GM19324 (cell line): ENCODE measurements at regions not wholly inside any gene's neighbourhood (a gene's known extent, or its start where the extent isn't known, plus 50 kb on each side); places are given as distances from the start of the nearest gene placed in this dataset.
"Not testable (repeated sequence)": the region's sequence is repeated elsewhere in the genome, so short reads cannot be mapped to it uniquely, and the experiment has no call there.

Experiments used
- ATAC-seq: cut with Tn5 transposase; IDR thresholded peaks from one replicate; pipeline ENCODE4 v1.9.1; 2021; ENCODE audit warnings: mild to moderate bottlenecking, moderate library complexity; ENCODE audit not compliant: unreplicated experiment, low FRiP score

DNA sequence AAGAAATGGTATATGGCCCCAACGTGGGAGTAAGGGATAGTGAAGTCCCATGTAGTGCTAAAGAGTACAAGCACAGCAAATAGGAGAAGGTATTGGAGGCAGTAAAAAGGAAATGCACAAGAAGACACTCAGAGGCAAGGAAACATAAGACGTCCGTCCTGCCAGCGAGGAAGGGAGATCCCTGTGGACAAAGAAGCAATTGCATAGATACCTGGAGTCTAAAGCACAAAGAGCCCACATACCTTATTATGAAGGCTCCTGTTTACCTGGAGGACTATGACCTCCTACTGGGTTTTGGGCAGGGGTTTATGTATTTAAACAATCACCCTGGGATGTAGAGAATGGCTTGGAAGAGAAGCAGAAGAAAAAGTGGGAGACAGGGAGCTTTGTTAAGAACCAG lies 341.2 kb upstream of the DCN start:
- no peak for ATAC-seq

DNA sequence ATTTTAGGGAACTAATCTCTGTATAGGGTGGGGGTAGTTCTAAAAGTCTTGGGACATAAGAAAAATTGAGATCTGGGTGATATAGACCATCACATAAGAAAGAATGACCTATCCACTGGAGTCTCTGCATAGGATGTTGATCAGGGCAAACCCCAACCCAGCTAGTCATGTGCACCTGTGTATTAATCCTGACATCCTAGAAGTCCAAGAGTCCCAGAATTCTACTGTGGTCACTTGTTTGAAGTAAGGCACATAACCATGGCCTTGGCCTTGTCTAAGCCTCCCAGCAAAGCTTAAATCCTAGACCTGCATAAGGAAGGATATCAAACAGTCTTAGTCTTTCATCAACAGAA lies 334.1 kb upstream of the DCN start:
- no peak for ATAC-seq

DNA sequence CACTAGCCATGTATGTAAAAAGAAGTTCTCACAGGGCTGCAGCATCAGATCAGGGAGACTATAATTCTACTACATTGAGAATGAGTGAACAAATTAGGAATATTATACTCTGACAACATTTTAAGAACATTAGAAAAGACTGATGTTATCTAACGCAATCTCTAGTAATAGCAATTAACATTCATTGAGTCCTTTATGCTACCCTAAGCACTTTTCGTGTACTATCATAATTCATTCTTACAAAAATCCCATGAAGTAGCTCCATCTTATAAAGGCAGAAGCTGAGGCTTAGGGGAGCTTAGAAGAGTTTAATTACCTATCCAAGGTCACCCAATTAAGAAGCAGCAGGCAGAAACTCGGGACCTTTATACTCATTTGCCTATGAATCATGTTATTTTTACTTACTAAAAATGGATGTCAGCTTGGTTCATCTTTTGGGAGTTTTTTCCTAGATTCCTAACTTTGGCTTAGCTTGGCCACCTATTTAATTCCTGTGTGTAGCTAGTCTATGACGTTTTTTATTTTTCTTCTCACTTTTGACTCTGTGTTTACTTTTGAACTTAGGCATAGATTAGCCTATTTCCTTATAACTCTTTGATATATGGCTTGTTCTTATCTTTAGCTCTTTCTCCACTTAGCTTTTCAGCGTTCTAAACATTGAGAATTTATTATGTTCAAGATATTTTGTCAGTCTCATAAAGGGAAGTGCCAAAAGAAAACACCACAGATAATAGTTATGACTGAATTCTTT lies 333.5 kb upstream of the DCN start:
- ATAC-seq = no peak

DNA sequence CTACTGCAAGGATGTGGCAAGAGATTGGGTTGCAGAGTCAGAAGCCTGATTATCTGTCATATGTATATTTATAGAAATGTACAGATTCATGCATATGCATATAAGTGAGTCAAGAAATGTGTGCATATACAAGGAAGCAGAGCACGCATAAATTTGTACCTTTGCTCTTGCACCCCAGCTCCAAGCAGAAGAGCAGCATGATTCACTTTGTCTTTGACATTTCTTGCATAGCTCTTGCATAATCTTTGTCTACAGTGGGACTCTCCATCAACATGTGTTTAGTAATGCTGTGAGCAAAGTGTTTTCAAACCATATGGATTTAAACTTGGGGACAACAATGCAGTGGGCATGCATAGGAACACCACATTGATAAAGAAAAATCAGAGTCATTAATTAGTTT lies 330.7 kb upstream of the DCN start:
- no peak for ATAC-seq

DNA sequence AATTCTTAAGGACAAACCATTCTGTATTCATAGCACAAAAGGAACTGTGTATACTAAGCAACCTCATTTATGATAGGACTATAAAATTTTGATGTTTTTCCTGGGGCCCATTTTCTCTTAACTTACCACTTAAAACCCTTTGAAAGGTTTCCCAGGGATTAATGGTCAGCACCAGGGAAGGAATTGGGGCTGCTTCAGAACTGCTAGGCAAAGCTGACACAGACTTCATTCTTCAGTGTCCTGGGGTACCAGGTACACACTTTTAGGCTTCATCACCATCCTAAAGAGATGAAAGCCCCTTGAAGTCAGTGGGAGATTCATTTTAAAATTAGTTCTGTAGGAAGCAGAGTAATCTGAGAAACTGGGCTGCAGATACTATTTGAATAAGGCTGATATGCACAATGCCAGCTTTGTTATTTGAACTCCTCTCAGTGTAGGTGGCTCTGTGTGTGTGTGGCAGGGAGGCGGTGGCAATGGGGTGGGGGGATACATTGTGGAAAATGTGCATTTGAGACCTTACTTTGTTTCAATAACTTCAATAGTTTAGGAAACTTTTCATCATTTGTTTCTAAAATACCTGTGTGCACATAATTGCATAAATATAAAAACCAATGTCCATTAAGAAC lies 329.3 kb upstream of the DCN start:
- no peak for ATAC-seq

- no peak for ATAC-seq
These were observed 325.1 kb upstream of the DCN start for GRCh38 chr12:91507754-91508153.

DNA sequence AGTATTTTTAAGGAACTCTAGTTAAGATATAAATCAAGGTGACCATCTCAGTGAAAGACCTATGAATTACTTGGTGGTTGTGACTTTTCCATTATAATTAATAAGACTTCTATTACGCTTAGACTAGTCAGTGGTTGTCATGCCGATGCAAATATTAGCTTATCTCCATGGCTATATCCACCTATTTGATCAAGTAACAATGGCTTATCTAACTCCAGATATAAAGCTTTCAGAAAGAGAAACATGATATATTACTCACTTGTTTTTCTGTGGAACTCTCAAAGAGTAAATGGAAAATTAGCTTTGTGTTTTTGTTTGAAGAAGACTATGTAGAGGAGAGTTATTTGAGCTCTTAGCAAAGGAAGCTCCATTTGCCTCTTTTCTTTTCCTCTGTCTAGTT lies 323.8 kb upstream of the DCN start:
- ATAC-seq = no peak

DNA sequence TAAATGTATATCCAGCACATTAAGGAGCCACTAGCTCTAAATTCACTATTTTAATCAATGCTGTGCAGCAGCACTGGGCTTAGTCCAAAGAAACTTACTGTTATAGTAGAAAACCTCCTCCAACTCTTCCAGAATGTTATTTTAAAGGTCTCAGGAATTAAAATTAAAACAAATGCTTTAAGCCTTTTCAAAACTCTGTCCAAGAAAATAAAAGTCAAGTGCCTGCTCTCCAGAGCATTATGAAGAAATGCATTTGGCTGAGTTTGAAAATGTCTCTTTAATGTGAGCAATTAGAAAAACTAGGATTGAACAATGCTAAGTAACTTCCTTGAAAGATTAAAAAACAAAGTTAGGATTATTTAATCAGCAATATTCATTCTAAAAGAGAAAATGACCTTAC lies 322.4 kb upstream of the DCN start:
- no peak for ATAC-seq

DNA sequence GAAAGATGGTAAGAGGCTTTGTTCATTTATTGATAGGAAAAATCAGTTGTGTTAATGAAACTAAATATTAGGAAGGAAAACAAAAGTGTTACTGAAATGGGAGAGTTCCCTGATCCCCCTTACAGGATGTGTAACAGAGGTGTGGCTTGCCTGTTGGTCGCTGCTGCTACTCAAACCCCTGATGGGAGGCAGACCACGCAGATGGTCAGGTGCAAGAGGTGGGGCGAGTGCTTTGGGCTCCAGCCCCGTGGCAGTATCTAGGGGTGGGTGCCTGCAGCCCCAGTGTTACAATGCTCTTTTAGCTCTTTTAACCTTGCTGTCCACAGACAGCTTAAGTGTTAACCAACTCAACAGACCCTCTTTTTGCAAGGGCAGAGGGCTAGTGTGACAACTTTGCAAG lies 319.6 kb upstream of the DCN start:
- ATAC-seq = no peak

DNA sequence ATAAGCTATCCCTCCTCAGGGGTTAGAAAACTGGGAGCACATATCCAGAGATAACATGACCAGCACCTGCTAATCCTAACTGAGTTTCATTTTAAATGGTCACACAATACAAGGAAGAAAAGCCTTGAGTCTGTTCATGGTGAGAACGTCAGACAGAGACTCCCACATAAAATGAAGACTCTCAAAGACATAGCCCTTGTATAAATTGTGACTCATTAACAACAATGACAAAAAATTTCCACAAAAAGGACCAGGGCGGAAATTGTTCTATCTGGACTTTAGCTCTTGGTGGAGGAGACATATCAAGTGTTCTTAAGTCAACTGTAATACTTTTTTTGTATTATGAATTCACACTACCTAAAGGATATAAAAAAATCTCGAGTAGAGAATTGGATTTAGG lies 313.7 kb upstream of the DCN start:
- no peak for ATAC-seq

GRCh38 chr12:91493308-91493707 lies 310.7 kb upstream of the DCN start:
- ATAC-seq = no peak

DNA sequence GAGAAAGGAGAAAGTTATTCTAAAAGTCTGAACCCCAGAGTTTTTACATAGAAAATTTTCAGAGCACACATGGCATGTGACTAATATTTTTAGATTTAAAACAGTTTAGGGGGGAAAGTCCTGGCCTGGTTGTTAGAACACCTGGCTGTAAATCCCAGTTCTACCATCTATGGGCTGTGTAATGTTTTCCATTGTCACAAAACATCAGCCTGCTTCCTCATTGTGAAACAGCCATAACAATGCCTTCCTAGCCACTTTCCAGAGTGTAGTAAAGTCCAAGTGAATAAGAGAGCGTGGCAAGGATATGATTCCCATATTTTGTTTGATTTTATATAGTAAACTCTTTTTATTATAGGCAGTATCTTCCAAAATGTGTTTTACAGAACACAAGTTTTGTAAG lies 310.0 kb upstream of the DCN start:
- ATAC-seq = no peak

DNA sequence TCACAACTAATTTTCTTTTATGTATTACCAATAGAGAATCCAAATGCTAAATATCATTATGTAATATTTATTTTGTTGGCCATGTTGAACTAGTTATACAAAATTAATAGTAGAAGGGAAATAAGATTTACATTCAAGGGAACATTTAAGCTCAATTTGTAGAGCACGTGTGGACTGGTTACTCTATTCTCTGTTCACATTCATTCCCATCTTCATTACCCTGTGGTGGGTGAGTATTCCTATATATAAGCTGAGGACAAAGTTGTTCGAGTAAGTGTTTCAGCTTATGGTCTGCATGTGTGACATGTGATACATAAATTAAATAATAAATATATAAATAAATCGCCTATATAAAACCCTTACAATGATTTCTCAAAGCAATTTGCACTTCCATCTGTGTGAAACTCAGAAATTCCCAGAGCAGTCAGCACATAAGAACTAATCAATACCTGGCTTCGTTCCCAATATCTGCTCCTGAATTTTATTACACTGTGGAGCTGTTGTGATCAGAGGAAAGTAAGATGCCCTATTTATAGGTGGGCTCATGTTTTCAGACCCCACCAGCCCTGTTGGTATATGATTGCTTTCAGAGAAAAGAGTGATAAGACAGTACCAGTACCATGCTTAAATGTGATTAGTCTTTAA lies 308.2 kb upstream of the DCN start:
- no peak for ATAC-seq

- ATAC-seq = no peak
These were observed 300.9 kb upstream of the DCN start for GRCh38 chr12:91483471-91483985.

DNA sequence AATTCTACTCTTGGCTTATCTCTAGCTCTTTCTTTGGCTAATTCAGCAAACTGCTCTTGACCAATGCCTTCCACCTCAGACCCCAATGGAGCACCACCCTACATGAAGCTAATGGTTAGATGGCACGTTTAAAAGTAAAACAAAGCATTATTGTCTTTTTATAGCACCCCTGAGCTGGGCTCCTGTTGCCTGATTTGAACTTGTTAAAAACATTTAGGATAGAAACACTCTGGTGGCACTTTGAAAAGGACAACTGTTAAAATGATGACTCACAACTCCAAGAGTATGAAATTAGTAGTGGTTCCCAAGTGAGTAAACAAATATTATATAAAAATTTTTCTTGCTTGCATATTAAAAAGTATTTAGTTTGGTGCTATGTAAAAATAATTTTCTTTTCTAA lies 299.6 kb upstream of the DCN start:
- ATAC-seq = no peak

DNA sequence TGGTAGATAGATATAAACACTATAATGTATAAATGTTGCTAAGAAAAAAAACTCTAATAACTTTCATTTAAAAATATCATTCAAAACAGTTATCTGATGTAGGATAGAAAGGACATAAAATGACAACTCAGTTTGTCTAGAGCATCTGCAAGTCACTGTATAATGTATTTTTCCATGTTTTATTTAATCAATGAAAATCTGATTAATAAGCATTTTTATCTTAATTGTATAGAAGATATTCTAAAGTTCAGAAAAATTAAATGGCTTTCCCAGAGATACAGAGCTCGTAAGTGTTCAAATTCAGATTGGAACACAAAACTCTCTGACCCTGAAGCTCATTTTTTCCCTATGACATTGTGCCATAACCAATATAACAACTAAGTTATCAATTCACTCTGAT lies 295.9 kb upstream of the DCN start:
- ATAC-seq = no peak

DNA sequence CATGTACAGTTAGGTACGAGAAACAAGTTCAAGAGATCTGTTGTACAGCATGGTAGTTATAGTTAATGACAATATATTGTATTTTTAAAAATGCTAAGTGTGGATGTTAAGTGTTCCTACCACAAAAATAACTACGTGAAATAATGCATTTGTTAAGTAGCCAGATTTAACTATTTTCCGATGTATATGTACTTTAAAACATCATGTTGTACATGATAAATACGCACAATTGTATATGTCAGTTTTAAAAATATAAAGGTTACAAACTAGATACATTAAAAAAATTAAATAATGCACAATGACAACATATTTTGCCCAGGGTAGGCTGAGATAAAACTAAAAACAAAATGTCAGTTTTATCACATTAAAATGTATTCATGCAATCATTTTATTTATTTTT lies 285.1 kb upstream of the DCN start:
- no peak for ATAC-seq

DNA sequence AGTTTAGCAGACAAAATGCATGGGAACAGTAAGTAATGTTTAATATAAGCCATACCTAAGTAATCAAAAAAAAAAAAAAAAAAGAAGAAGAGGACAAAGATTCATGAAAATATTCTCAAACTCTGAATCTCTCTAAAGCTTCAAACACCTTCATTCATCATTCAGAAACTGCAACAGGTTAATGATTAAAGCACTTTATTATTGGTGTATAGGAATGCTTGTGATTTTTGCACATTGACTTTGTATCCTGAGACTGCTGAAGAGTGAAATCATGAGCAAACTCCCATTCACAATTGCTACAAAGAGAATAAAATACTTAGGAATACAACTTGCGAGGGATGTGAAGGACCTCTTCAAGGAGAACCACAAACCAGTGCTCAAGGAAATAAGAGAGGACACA lies 278.4 kb upstream of the DCN start:
- no peak for ATAC-seq

DNA sequence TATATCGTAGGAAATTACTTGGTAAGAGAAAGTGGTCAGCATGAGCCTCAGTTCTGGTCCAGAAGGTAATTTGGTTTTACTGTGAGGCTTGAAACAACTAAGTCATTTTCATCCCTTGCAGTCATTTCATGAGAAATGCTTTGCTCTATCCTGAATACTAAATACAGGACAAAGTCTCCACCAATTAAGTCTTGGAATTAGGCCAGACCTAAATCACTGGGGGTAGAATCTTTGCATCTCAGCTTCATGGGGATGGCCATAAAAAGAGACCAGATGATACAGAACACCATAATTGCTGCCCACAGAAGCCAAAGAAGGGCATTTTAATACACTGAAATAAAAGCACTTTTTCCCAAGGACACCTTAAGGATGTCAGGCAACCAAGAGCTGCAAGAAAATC lies 277.9 kb upstream of the DCN start:
- no peak for ATAC-seq

- ATAC-seq = no peak
These were observed 272.7 kb upstream of the DCN start for GRCh38 chr12:91455321-91455720.

DNA sequence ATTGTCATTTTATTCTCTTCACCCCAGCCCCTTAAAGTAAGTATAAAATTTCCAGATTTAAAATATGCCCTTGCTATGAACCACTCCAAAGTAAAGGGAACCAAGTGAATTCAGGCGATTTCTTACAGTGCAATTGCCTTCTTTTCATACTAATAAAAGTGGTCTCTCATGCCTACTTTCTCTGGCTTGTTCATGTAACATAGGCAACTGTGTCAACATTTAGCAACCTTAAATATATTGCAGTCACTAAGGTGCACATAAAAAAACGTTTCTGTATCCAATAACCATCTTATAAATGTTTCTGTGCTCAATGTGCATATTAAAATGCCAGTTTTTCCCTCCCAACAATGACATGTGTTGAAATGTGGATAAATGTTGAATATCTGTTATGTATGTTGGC lies 271.6 kb upstream of the DCN start:
- ATAC-seq = no peak

GRCh38 chr12:91452464-91452863 lies 269.8 kb upstream of the DCN start:
- not testable (repeated sequence) for ATAC-seq
